Mesothelial cell of epicardium (in vitro differentiated cells): ENCODE measurements at regions not wholly inside any gene's neighbourhood (a gene's known extent, or its start where the extent isn't known, plus 50 kb on each side); places are given as distances from the start of the nearest gene placed in this dataset.

ENCODE experiments used
- DNase-seq, 2 experiments: peaks; one replicate each; pipeline ENCODE4 v3.0.0; 2021; ENCODE audit warnings: low spot score in 2 of 2; ENCODE audit not compliant: unreplicated experiment in 2 of 2
- H3K27ac Mint-ChIP-seq: 2 replicates; pipeline ENCODE4 v1.8.0; 2021; ENCODE audit warnings: mixed read lengths
- H3K27me3 Mint-ChIP-seq: 2 replicates; pipeline ENCODE4 v1.8.0; 2021; ENCODE audit warnings: low read depth, mixed read lengths
- H3K36me3 Mint-ChIP-seq: 2 replicates; pipeline ENCODE4 v1.8.0; 2021; ENCODE audit warnings: mixed read lengths
- H3K4me1 Mint-ChIP-seq: 2 replicates; pipeline ENCODE4 v1.8.0; 2021; ENCODE audit warnings: mixed read lengths
- H3K4me3 Mint-ChIP-seq: 2 replicates; pipeline ENCODE4 v1.8.0; 2021; ENCODE audit warnings: mild to moderate bottlenecking, moderate library complexity, mixed read lengths
- H3K9me3 Mint-ChIP-seq: 2 replicates; pipeline ENCODE4 v1.8.0; 2021; ENCODE audit warnings: mixed read lengths
- TF ChIP-seq, protein P1 (sequence below): fragments of 200-600 bp; sonication (generic); IDR thresholded peaks from one replicate; pipeline ENCODE4 v1.5.0; 2021; ENCODE audit warnings: antibody characterized with exemption; ENCODE audit not compliant: unreplicated experiment

DNA sequence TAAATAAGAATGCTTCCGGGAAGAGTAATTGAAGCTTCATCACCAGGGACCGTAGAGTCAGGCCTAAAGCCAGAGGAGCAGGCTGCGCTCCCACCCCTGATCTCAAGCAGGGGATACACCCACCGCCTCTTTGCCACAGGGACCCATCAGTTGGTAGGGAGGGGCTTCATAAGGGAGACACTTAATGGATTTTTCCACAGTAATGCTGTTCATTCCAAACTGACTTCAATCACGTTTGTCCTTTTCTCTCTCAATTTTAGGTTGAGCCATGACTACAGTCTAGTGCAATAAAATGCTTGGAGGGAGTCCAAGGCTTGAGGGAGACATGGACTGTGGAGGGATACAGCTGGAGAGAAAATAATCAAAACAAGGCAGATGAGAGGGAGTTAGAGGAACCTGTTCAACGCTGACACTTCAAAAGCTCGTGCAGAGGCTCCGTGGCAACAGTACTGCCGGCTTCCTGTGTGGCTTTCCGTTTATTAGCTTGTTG, 111.5 kb downstream of the SEC16B start:
- peak overlapping the region; percentile 19 for H3K27ac Mint-ChIP-seq
- peaks cover 3% of the 10 kb centered on the region for H3K27me3 Mint-ChIP-seq
- peaks cover 4% of the 10 kb centered on the region for H3K36me3 Mint-ChIP-seq
- no peak overlapping the region for H3K4me3 Mint-ChIP-seq
- peaks cover 18% of the 10 kb centered on the region for H3K4me1 Mint-ChIP-seq
- TF ChIP-seq, protein P1, sequence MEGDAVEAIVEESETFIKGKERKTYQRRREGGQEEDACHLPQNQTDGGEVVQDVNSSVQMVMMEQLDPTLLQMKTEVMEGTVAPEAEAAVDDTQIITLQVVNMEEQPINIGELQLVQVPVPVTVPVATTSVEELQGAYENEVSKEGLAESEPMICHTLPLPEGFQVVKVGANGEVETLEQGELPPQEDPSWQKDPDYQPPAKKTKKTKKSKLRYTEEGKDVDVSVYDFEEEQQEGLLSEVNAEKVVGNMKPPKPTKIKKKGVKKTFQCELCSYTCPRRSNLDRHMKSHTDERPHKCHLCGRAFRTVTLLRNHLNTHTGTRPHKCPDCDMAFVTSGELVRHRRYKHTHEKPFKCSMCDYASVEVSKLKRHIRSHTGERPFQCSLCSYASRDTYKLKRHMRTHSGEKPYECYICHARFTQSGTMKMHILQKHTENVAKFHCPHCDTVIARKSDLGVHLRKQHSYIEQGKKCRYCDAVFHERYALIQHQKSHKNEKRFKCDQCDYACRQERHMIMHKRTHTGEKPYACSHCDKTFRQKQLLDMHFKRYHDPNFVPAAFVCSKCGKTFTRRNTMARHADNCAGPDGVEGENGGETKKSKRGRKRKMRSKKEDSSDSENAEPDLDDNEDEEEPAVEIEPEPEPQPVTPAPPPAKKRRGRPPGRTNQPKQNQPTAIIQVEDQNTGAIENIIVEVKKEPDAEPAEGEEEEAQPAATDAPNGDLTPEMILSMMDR = no peak
- peaks cover 6% of the 10 kb centered on the region for H3K9me3 Mint-ChIP-seq
- DNase-seq = no peak

DNA sequence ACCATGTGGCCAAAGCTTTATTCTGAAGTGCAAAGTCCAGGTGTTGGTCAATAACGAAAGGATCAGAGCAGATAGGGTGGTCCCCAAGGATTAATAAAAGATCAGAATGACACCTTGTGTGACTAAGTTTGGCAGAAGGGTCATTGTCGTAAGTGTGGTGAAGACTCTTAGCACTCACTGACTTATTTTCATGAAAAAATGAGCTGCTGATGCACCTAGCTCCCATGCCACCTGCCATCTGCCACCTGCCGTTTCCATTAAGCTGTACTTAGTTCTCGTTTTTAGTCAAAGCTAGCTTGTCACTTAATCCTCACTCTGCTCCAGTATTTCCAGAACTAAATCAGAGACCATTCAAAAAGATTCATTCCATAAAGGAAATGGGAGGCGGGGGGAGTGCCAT, 112.6 kb downstream of the SEC16B start:
- H3K36me3 Mint-ChIP-seq = peaks cover 4% of the 10 kb centered on the region
- peaks cover 13% of the 10 kb centered on the region for H3K4me1 Mint-ChIP-seq
- peaks cover 8% of the 10 kb centered on the region for H3K27me3 Mint-ChIP-seq
- H3K27ac Mint-ChIP-seq = no peak overlapping the region
- no peak overlapping the region for H3K4me3 Mint-ChIP-seq
- DNase-seq = no peak
- TF ChIP-seq, protein P1 = no peak
- peaks cover 6% of the 10 kb centered on the region for H3K9me3 Mint-ChIP-seq

DNA sequence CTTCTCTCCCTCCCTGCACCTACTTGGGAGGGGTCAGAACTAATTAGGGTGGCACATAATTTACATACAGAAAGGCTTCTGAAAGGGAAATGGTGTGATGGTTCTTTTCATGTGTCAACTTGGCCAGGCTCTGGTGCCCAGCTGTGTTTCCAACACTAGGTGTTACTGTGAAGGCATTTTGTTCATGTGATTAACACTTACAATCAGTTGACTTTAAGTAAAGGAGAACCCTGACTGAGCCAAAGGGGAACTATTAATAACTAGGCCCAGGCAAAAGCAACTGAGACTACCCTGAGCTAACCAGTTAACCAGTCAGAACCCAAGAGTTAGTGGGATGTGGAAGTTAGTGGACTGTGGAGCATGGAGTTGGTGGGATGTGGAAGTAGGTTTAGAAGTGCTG, 114.9 kb downstream of the SEC16B start:
- Mint-ChIP-seq H3K27me3 (peaks cover 18% of the 10 kb centered on the region), H3K27ac (no peak overlapping the region)

DNA sequence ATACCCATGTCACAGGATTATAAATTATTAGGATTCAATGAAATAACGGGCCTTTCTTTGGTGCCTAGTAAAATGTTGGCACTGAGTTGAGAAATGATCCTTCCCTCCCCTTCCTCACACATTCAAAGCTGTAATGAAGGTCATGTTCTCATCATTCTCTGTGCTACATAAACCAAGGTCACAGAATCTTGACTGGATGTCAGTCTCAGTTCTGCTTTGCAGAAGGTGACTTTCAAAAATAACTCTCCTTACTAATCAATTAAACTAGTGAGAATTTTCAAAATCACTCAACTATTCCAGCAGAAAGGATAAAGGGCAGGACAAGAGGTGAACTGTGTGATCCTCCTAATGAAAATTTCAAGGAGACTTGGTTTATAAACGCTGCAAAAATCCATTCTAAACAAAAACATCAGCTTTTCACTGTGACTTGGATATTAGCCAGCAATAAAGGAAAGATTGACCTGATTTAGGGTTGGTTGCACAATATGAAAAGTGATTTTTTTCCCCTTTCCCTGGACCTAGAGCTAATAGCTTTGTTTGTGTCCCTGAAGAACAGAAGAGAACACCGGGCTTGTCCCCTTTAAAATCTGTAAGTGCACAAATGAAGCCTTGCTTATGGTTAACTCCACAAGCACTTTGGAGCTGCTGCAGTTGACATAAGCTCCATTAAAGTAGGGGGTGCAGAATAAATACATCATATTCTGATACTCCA, 120.1 kb downstream of the SEC16B start:
- Mint-ChIP-seq H3K27ac (no peak overlapping the region), H3K4me3 (no peak overlapping the region), H3K4me1 (peaks cover 5% of the 10 kb centered on the region), H3K27me3 (peaks cover 38% of the 10 kb centered on the region), H3K36me3 (peaks cover 4% of the 10 kb centered on the region), H3K9me3 (peaks cover 6% of the 10 kb centered on the region)
- TF ChIP-seq, protein P1 = no peak
- DNase-seq = no peak

More for the DNA sequence above, 114.9 kb downstream of the SEC16B start:
- DNase-seq = no peak
- H3K9me3 Mint-ChIP-seq = peaks cover 6% of the 10 kb centered on the region
- peaks cover 18% of the 10 kb centered on the region for H3K4me1 Mint-ChIP-seq
- peaks cover 4% of the 10 kb centered on the region for H3K36me3 Mint-ChIP-seq
- no peak overlapping the region for H3K4me3 Mint-ChIP-seq
- TF ChIP-seq, protein P1 = no peak

DNA sequence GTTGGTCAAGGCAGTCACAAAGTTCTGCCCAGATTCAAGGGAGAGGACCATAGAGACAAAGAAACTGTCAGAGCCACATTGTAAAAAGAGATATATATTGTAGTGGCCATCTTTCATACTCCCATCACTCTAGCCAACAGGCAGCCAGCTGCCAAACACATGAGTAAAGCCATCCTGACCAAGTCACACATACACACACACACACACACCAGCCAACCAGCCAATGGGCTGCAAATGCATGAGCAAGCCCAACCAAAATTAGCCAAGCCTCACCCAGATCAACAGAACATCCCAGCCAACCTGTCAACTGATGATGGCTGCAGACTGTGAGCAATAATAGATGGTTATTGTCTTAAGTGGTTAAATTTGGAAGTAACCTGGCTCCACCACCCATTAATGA, 120.7 kb downstream of the SEC16B start:
- Mint-ChIP-seq H3K4me1 (peaks cover 5% of the 10 kb centered on the region), H3K9me3 (peaks cover 4% of the 10 kb centered on the region), H3K27me3 (peaks cover 37% of the 10 kb centered on the region), H3K4me3 (no peak overlapping the region), H3K27ac (no peak overlapping the region), H3K36me3 (peaks cover 3% of the 10 kb centered on the region)
- no peak for DNase-seq
- TF ChIP-seq, protein P1 = no peak
